Heart right ventricle (tissue), 16 donors: ENCODE measurements at regions not wholly inside any gene's neighbourhood (a gene's known extent, or its start where the extent isn't known, plus 50 kb on each side); places are given as distances from the start of the nearest gene placed in this dataset.

Source experiments
- ATAC-seq, 8 donors: fragments of 200-7000 bp; cut with Tn5 transposase; one replicate each; pipeline ENCODE4 v1.9.1; 2020; ENCODE audit warnings: mild to moderate bottlenecking in 8 of 8, moderate library complexity in 8 of 8, moderate number of reproducible peaks in 1 of 8
- DNase-seq, 2 donors: peaks; one replicate each; pipeline ENCODE4 v3.0.0-alpha.2; 2020
- H3K27ac ChIP-seq, 10 donors: fragments of 200-600 bp; sonication (generic) in 2 of 10; one replicate each; pipeline versions ENCODE4 v1.5.0 to v1.8.0; 2020 to 2022; ENCODE audit warnings: mild to moderate bottlenecking in 3 of 10
- H3K27me3 ChIP-seq, 7 donors: fragments of 200-600 bp; one replicate each; pipeline ENCODE4 v1.8.0; 2021 to 2022; ENCODE audit warnings: mild to moderate bottlenecking in 2 of 7
- H3K36me3 ChIP-seq, 9 donors: fragments of 200-600 bp; sonication (generic) in 1 of 9; one replicate each; pipeline versions ENCODE4 v1.5.0 to v1.8.0; 2020 to 2022; ENCODE audit warnings: mild to moderate bottlenecking in 2 of 9
- H3K4me1 ChIP-seq, 9 donors: fragments of 200-600 bp; sonication (generic) in 1 of 9; one replicate each; pipeline versions ENCODE4 v1.5.0 to v1.8.0; 2020 to 2022; ENCODE audit warnings: mild to moderate bottlenecking in 4 of 9
- H3K4me3 ChIP-seq, 10 donors: fragments of 200-600 bp; sonication (generic) in 2 of 10; one replicate each; pipeline versions ENCODE4 v1.5.0 to v1.8.0; 2020 to 2022; ENCODE audit warnings: mild to moderate bottlenecking in 7 of 10, moderate library complexity in 2 of 10
- H3K9me3 ChIP-seq, 11 donors: fragments of 200-600 bp in 10 of 11; sonication (generic) in 2 of 11; one replicate each; pipeline versions ENCODE4 v1.5.0 to v1.8.0; 2013 to 2022; ENCODE audit warnings: mild to moderate bottlenecking in 2 of 11, control low read depth in 1 of 11, moderate library complexity in 1 of 11
- CTCF ChIP-seq, 9 donors: fragments of 200-600 bp; sonication (generic) in 2 of 9; IDR thresholded peaks; one replicate each; pipeline versions ENCODE4 v1.5.0 to v1.8.0; 2021 to 2022; ENCODE audit warnings: antibody characterized with exemption in 9 of 9, mild to moderate bottlenecking in 5 of 9, moderate library complexity in 1 of 9
- WGBS, 2 donors: extraction: QIAGEN DNeasy Blood & Tissue Kit; methylation state at CpG; one replicate each; pipeline ENCODE4 v1.1.7; 2013; ENCODE audit warnings: inconsistent platforms in 1 of 2; 5-methylcytosine and 5-hydroxymethylcytosine counted together
- intact Hi-C, 10 donors: fragments of 100-400 bp; cut with DNase I; formaldehyde crosslinking; loops; one replicate each; pipeline versions ENCODE4 v1.11.1 to v1.14.2; 2022
- donor health status: Arrhythmogenic right ventricular cardiomyopathy.
- donor health status: ischemic (EF 13 %, LVEDD 7.1; RV severe dilation, severe dysfunction).
- donor health status: healthy with polysubstance abuse.
- donor health status: DM: no; HTN: yes; CAD: no.
- donor health status: DM: no; HTN: no; CAD: no.
- donor health status: ischemic (EF 25% LVEDD 6.9; RV normal size, moderate dysfunction).
- donor health status: ischemic (EF 25% LVEDD 5.7; RV mildly dilated, moderate dysfunction).
- donor health status: healthy.
- donor health status: DM: yes; HTN: yes; CAD: no.
- donor health status: Ischemic cardiomyopathy.
- donor health status: ischemic (EF 35%, LVEDD 5.7; RV mildly dilated, moderate dysfunction).
- donor health status: nonischemic (EF 11% LVEDD 7.7; RV severe dilation, severe dysfunction).
- donor health status: DM: yes; HTN: yes; CAD: no.
- donor health status: PGD.
- donor health status: ischemic (EF 29% LVEDD 5.4; RV normal size, mild dysfunction).
- donor health status: nonischemic (EF 23%, LVEDD 6.1; RV moderate dilation, normal function).

GRCh38 chr2:2912731-2913130 is 464.9 kb downstream of the EIPR1 start:
- Histone ChIP-seq H3K4me3 (no peak overlapping the region), H3K27ac (no peak overlapping the region), H3K9me3 (peaks cover 0 to 17% (median 6%) of the 10 kb centered on the region in 11 donors), H3K27me3 (peaks cover 0 to 8% (median 0%) of the 10 kb centered on the region in 7 donors), H3K36me3 (no peaks in the 10 kb centered on the region), H3K4me1 (no peaks in the 10 kb centered on the region)
- no peak for TF ChIP-seq CTCF (IDR thresholded peaks at IDR 0.05)
- no peak for DNase-seq
- ATAC-seq, result no peak
- intact Hi-C loops, result no loop called here
- WGBS, 2 donors, result 81 to 83% methylated on average over 10 of the region's 10 CpGs

GRCh38 chr2:2912293-2912692 is 465.3 kb downstream of the EIPR1 start:
- no peaks in the 10 kb centered on the region for H3K36me3 ChIP-seq
- peaks cover 0 to 17% (median 6%) of the 10 kb centered on the region in 11 donors for H3K9me3 ChIP-seq
- intact Hi-C loops, result no loop called here
- TF ChIP-seq CTCF (IDR thresholded peaks at IDR 0.05), result no peak
- no peaks in the 10 kb centered on the region for H3K4me1 ChIP-seq
- peaks cover 0 to 8% (median 0%) of the 10 kb centered on the region in 7 donors for H3K27me3 ChIP-seq
- ATAC-seq (no peak), DNase-seq (no peak)
- no peak overlapping the region for H3K4me3 ChIP-seq
- no peak overlapping the region for H3K27ac ChIP-seq
- WGBS, 2 donors, result 77 to 78% methylated on average over 3 of the region's 3 CpGs

GRCh38 chr2:2910259-2910658 is 467.4 kb downstream of the EIPR1 start:
- WGBS, 2 donors, result 83 to 88% methylated on average over 7 of the region's 7 CpGs
- H3K4me1 ChIP-seq, result no peaks in the 10 kb centered on the region
- no peak for ATAC-seq

GRCh38 chr2:2909086-2910035 is 468.3 kb downstream of the EIPR1 start:
- TF ChIP-seq CTCF (IDR thresholded peaks at IDR 0.05), result no peak
- intact Hi-C loops, result no loop called here
- Histone ChIP-seq H3K4me3 (no peak overlapping the region), H3K27ac (no peak overlapping the region), H3K4me1 (no peaks in the 10 kb centered on the region), H3K27me3 (peaks cover 0 to 8% (median 0%) of the 10 kb centered on the region in 7 donors), H3K36me3 (no peaks in the 10 kb centered on the region), H3K9me3 (no peaks in the 10 kb centered on the region)
- DNase-seq (no peak), ATAC-seq (no peak)
- 75 to 80% methylated on average over 23 of the region's 23 CpGs for WGBS, 2 donors

More at GRCh38 chr2:2910259-2910658, 467.4 kb downstream of the EIPR1 start:
- DNase-seq, result no peak
- H3K4me3 ChIP-seq, result no peak overlapping the region
- no peak for TF ChIP-seq CTCF (IDR thresholded peaks at IDR 0.05)
- no peaks in the 10 kb centered on the region for H3K36me3 ChIP-seq
- no peak overlapping the region for H3K27ac ChIP-seq
- H3K27me3 ChIP-seq, result peaks cover 0 to 8% (median 0%) of the 10 kb centered on the region in 7 donors
- peaks cover 0 to 2% (median 0%) of the 10 kb centered on the region in 11 donors for H3K9me3 ChIP-seq
- intact Hi-C loops, result no loop called here
